Neural crest cell (in vitro differentiated cells): ENCODE measurements at regions not wholly inside any gene's neighbourhood (a gene's known extent, or its start where the extent isn't known, plus 50 kb on each side); places are given as distances from the start of the nearest gene placed in this dataset.

Experiments used
- DNase-seq: peaks from one replicate; pipeline ENCODE4 v3.0.0; 2021; ENCODE audit warnings: low read depth, mixed read lengths, low spot score
- H3K27ac Mint-ChIP-seq: one replicate; pipeline ENCODE4 v1.8.0; 2021; ENCODE audit warnings: mild to moderate bottlenecking, mixed read lengths; ENCODE audit not compliant: unreplicated experiment
- H3K27me3 Mint-ChIP-seq: 2 replicates; pipeline ENCODE4 v1.8.0; 2021; ENCODE audit warnings: low read depth, mild to moderate bottlenecking, mixed read lengths
- H3K36me3 Mint-ChIP-seq: 2 replicates; pipeline ENCODE4 v1.8.0; 2021; ENCODE audit warnings: low read depth, mild to moderate bottlenecking, mixed read lengths
- H3K4me1 Mint-ChIP-seq: 2 replicates; pipeline ENCODE4 v1.8.0; 2021; ENCODE audit warnings: mixed read lengths
- H3K4me3 Mint-ChIP-seq: one replicate; pipeline ENCODE4 v1.8.0; 2021; ENCODE audit warnings: mild to moderate bottlenecking, mixed read lengths
- H3K9me3 Mint-ChIP-seq: 2 replicates; pipeline ENCODE4 v1.8.0; 2021; ENCODE audit warnings: mixed read lengths
- CTCF ChIP-seq: fragments of 200-600 bp; sonication (generic); conservative IDR thresholded peaks from 2 replicates; pipeline ENCODE4 v1.5.0; 2021; ENCODE audit warnings: antibody characterized with exemption, mild to moderate bottlenecking

- Mint-ChIP-seq H3K27ac (no peak overlapping the region), H3K27me3 (no peaks in the 10 kb centered on the region), H3K4me1 (no peaks in the 10 kb centered on the region), H3K9me3 (peaks cover 2% of the 10 kb centered on the region), H3K4me3 (no peak overlapping the region), H3K36me3 (no peaks in the 10 kb centered on the region)
- DNase-seq: no peak
- TF ChIP-seq CTCF: no peak
These were observed 54.4 kb upstream of the MARCKS start for GRCh38 chr6:113802779-113803178.

GRCh38 chr6:113805173-113805790 is 51.9 kb upstream of the MARCKS start:
- TF ChIP-seq CTCF: no peak
- DNase-seq: no peak
- Mint-ChIP-seq H3K27me3 (no peaks in the 10 kb centered on the region), H3K4me3 (no peak overlapping the region), H3K36me3 (no peaks in the 10 kb centered on the region), H3K27ac (no peak overlapping the region), H3K4me1 (no peaks in the 10 kb centered on the region), H3K9me3 (peaks cover 2% of the 10 kb centered on the region)

GRCh38 chr6:113805811-113806495 is 51.2 kb upstream of the MARCKS start:
- no peak for DNase-seq
- H3K36me3 Mint-ChIP-seq: no peaks in the 10 kb centered on the region
- no peak overlapping the region for H3K4me3 Mint-ChIP-seq
- no peak for TF ChIP-seq CTCF
- H3K27me3 Mint-ChIP-seq: no peaks in the 10 kb centered on the region
- no peak overlapping the region for H3K27ac Mint-ChIP-seq
- no peaks in the 10 kb centered on the region for H3K4me1 Mint-ChIP-seq
- H3K9me3 Mint-ChIP-seq: peaks cover 2% of the 10 kb centered on the region
